ENCODE measurements at regions not wholly inside any gene's neighbourhood (a gene's known extent, or its start where the extent isn't known, plus 50 kb on each side); places are given as distances from the start of the nearest gene placed in this dataset.

DNA sequence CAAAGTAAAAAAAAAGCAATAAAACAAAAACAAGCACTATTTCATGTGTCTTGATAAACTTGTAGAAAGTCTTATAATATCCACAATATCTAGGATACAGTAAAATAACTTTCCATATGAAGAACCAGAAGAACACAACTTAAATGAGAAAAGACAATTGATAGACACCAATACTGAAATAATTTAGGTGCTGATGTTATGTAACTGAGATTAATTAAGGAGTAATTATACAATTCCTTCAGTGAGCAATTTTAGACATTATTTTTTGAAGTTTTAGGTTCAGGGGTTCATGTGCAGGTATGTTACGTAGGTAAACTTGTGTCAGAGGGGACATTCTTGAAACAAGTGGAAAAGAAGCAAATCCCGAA is 88.3 kb upstream of the VPREB1 start:
- Histone ChIP-seq H3K27ac (peak overlapping the region in 2 of 4 donors; percentile 63 to 73), H3K36me3 (no peaks in the 10 kb centered on the region), H3K4me1 (no peaks in the 10 kb centered on the region), H3K27me3 (no peaks in the 10 kb centered on the region), H3K9me3 (no peaks in the 10 kb centered on the region), H3K4me3 (no peak overlapping the region)
- TF ChIP-seq, protein P1, sequence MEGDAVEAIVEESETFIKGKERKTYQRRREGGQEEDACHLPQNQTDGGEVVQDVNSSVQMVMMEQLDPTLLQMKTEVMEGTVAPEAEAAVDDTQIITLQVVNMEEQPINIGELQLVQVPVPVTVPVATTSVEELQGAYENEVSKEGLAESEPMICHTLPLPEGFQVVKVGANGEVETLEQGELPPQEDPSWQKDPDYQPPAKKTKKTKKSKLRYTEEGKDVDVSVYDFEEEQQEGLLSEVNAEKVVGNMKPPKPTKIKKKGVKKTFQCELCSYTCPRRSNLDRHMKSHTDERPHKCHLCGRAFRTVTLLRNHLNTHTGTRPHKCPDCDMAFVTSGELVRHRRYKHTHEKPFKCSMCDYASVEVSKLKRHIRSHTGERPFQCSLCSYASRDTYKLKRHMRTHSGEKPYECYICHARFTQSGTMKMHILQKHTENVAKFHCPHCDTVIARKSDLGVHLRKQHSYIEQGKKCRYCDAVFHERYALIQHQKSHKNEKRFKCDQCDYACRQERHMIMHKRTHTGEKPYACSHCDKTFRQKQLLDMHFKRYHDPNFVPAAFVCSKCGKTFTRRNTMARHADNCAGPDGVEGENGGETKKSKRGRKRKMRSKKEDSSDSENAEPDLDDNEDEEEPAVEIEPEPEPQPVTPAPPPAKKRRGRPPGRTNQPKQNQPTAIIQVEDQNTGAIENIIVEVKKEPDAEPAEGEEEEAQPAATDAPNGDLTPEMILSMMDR (IDR thresholded peaks at IDR 0.05): no peak
- TF ChIP-seq POLR2A (IDR thresholded peaks at IDR 0.05): no peak
- no peak for DNase-seq

DNA sequence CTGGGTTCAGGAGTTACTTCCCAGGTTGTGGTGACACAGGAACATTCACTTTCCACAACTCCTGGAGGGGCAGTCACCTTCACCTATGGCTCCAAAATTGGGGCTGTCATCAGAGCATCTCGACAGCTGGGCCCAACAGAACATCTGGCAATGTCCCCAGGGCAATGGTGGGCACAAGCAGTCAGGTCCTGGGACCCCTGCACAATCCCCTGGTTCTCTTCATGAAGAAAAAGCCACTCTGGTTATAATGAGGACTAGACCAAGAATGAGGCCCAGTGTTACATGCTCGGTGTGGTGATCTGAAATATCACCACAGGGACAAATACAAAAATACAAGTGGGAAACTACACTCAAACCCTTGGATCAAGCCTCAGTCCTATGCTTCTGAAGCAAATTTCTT is 89.0 kb upstream of the VPREB1 start:
- H3K4me1 ChIP-seq: no peaks in the 10 kb centered on the region
- no peaks in the 10 kb centered on the region for H3K27me3 ChIP-seq
- no peaks in the 10 kb centered on the region for H3K36me3 ChIP-seq
- no peak overlapping the region for H3K4me3 ChIP-seq
- H3K9me3 ChIP-seq: no peaks in the 10 kb centered on the region
- peak overlapping the region in 1 of 4 donors; percentile 10 for H3K27ac ChIP-seq
- no peak for DNase-seq
- no peak for TF ChIP-seq POLR2A (IDR thresholded peaks at IDR 0.05)
- TF ChIP-seq, protein P1 (IDR thresholded peaks at IDR 0.05): no peak

DNA sequence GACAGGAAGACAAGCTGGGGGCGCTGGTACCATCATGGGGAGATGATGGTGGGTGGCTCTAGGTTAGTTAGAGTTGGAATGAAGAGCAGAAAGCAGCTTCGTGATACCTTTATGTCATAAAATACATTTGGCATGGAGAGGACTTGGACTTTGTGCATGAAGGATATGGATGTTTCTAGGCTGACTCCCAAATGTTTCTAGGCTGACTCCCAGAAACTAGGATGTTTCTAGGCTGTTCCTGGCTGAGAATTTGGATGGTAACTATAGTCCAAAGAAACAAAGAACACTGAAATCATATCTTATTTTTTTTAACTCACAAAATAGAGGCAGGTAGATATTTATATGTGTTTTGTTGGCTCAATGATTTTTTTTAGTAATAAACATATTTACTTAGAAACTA is 89.4 kb upstream of the VPREB1 start:
- Histone ChIP-seq H3K9me3 (no peaks in the 10 kb centered on the region), H3K27ac (no peak overlapping the region), H3K4me1 (no peaks in the 10 kb centered on the region), H3K27me3 (no peaks in the 10 kb centered on the region), H3K4me3 (no peak overlapping the region), H3K36me3 (no peaks in the 10 kb centered on the region)
- DNase-seq: no peak
- no peak for TF ChIP-seq POLR2A (IDR thresholded peaks at IDR 0.05)
- TF ChIP-seq, protein P1 (IDR thresholded peaks at IDR 0.05): no peak

DNA sequence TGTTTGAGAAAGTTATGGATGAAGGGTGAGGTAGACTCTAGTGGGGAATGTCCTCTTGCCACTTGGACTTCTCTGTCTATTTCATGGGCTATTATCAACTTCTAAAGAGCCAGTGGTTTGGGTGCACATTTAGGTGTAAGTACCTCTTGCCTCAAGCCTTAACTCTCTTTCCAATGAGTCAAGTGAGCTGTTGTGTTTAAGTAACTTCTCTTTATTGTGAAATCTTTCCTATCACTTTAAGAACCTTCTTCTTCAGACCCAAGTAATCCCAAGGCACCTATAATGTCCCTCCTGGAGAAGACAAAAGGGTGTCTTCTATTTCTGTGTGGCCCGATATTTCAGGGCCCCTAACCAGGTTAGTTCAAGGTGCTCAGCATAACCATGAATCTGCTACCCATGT is 90.5 kb upstream of the VPREB1 start:
- H3K9me3 ChIP-seq: no peaks in the 10 kb centered on the region
- H3K27me3 ChIP-seq: no peaks in the 10 kb centered on the region
- H3K4me3 ChIP-seq: no peak overlapping the region
- no peaks in the 10 kb centered on the region for H3K4me1 ChIP-seq
- H3K36me3 ChIP-seq: no peaks in the 10 kb centered on the region
- H3K27ac ChIP-seq: no peak overlapping the region
- TF ChIP-seq POLR2A (IDR thresholded peaks at IDR 0.05): no peak
- TF ChIP-seq, protein P1 (IDR thresholded peaks at IDR 0.05): no peak
- no peak for DNase-seq

DNA sequence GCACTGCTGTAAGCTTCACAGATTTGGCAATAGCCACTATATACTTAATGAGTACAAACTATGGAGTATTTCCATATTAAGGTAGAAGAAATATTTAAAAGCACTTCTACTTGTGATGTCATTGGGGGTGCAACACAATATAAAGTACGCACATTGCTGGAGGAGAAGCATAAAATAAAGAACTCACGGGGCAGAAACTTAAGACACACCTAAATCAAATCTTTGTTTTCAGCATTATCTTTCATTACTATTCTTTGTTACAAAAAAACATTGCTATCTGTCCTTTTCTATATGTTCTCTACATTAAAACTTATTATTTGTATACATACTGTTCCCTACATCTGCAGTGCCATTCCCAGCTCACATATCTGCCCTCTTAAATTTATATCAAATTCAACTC is 93.3 kb upstream of the VPREB1 start:
- H3K9me3 ChIP-seq: no peaks in the 10 kb centered on the region
- no peaks in the 10 kb centered on the region for H3K4me1 ChIP-seq
- TF ChIP-seq, protein P1 (IDR thresholded peaks at IDR 0.05): no peak
- no peak for TF ChIP-seq POLR2A (IDR thresholded peaks at IDR 0.05)
- no peaks in the 10 kb centered on the region for H3K36me3 ChIP-seq
- H3K27me3 ChIP-seq: no peaks in the 10 kb centered on the region
- no peak overlapping the region for H3K4me3 ChIP-seq
- no peak for DNase-seq
- no peak overlapping the region for H3K27ac ChIP-seq

DNA sequence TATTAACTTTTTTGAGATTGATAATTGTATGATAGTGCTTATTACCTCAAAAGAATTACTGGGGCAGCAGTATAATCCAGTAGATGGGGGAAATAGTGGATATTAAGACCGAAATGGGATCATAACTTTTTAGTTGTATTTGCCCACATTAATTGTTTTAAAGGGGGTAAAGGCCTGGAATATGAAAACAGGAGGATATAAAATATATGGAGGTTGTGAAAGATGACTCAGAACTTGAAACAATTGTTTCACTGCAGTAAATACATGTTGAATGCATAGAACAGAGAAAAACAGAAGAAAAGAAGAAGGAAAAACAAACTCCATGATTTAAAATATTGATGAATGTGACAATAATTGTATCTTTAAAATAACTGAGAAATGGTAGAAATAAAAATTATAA is 94.1 kb upstream of the VPREB1 start:
- Histone ChIP-seq H3K9me3 (no peaks in the 10 kb centered on the region), H3K4me3 (no peak overlapping the region), H3K4me1 (no peaks in the 10 kb centered on the region), H3K27ac (no peak overlapping the region), H3K36me3 (no peaks in the 10 kb centered on the region), H3K27me3 (no peaks in the 10 kb centered on the region)
- no peak for DNase-seq
- no peak for TF ChIP-seq POLR2A (IDR thresholded peaks at IDR 0.05)
- TF ChIP-seq, protein P1 (IDR thresholded peaks at IDR 0.05): no peak

Measured in Peyer's patch (tissue), 4 donors.